IMR-90 (cell line): ENCODE measurements at regions not wholly inside any gene's neighbourhood (a gene's known extent, or its start where the extent isn't known, plus 50 kb on each side); places are given as distances from the start of the nearest gene placed in this dataset.

Experiments used
- ATAC-seq: fragments of 200-7000 bp; cut with Tn5 transposase; 2 replicates; pipeline ENCODE4 v1.9.1; 2020; ENCODE audit warnings: low read depth, mild to moderate bottlenecking, moderate library complexity
- BruUV-seq: library from RNA; stranded (reverse); fragments of 400-500 nt; replicated peaks from 2 replicates; lab custom pipeline; 2021; lab: Mats Ljungman, UMichigan
- CTCF ChIA-PET: fragments of 300-600 bp; formaldehyde crosslinking; extraction: SDS; loops from one replicate; lab custom pipeline; 2021; ENCODE audit warnings: antibody characterized with exemption; lab: Yijun Ruan, JAX
- POLR2A ChIA-PET: fragments of 300-600 bp; sonication (Branson Sonifier 250); formaldehyde crosslinking; loops from one replicate; lab custom pipeline; 2022; ENCODE audit warnings: antibody characterized with exemption; ENCODE audit not compliant: unreplicated experiment; lab: Charles Lee
- DNase-seq: peaks from one replicate; pipeline ENCODE4 v3.0.0; 2013
- H2AFZ ChIP-seq: replicated peaks from 2 replicates; pipeline ENCODE3; 2013; ENCODE audit warnings: low read length, mild to moderate bottlenecking; ENCODE audit not compliant: poor library complexity
- H2AK5ac ChIP-seq: 2 replicates; pipeline ENCODE4 v1.6.1; 2013; ENCODE audit warnings: low read depth, low read length, inconsistent platforms
- H2AK9ac ChIP-seq: replicated peaks from 2 replicates; pipeline ENCODE3; 2013; ENCODE audit warnings: mild to moderate bottlenecking, low read depth, low read length, moderate library complexity; ENCODE audit not compliant: poor library complexity
- H2BK120ac ChIP-seq: 2 replicates; pipeline ENCODE4 v1.6.1; 2013; ENCODE audit warnings: low read depth, low read length, inconsistent platforms
- H2BK15ac ChIP-seq: 3 replicates; pipeline ENCODE4 v1.6.1; 2013; ENCODE audit warnings: low read depth, low read length, inconsistent platforms
- H2BK20ac ChIP-seq: 2 replicates; pipeline ENCODE4 v1.6.1; 2013; ENCODE audit warnings: low read depth, mild to moderate bottlenecking, inconsistent platforms, low read length, moderate library complexity
- H2BK5ac ChIP-seq: 2 replicates; pipeline ENCODE4 v1.6.1; 2013; ENCODE audit warnings: mild to moderate bottlenecking, low read depth, low read length, inconsistent platforms; ENCODE audit not compliant: poor library complexity, severe bottlenecking
- H3K14ac ChIP-seq: replicated peaks from 2 replicates; pipeline ENCODE4 v1.6.1; 2013; ENCODE audit warnings: low read depth, low read length, inconsistent platforms
- H3K18ac ChIP-seq: 2 replicates; pipeline ENCODE4 v1.6.1; 2013; ENCODE audit warnings: low read depth, low read length, control low read depth
- H3K23ac ChIP-seq: 2 replicates; pipeline ENCODE4 v1.6.1; 2013; ENCODE audit warnings: low read depth, low read length, inconsistent platforms
- H3K27ac ChIP-seq: 2 replicates; pipeline ENCODE4 v1.5.1; 2013; ENCODE audit warnings: mild to moderate bottlenecking, control low read depth, low read length; ENCODE audit not compliant: insufficient read depth
- H3K27me3 ChIP-seq: 2 replicates; pipeline ENCODE4 v1.6.1; 2013; ENCODE audit warnings: low read length; ENCODE audit not compliant: control insufficient read depth, insufficient read depth
- H3K36me3 ChIP-seq: 2 replicates; pipeline ENCODE4 v1.6.1; 2013; ENCODE audit warnings: low read length, mixed read lengths; ENCODE audit not compliant: control insufficient read depth, insufficient read depth
- H3K4ac ChIP-seq: 2 replicates; pipeline ENCODE4 v1.6.1; 2013; ENCODE audit warnings: low read depth, low read length, inconsistent platforms
- H3K4me1 ChIP-seq: 2 replicates; pipeline ENCODE4 v1.6.1; 2013; ENCODE audit warnings: low read length, mixed read lengths; ENCODE audit not compliant: control insufficient read depth, insufficient read depth
- H3K4me2 ChIP-seq: 2 replicates; pipeline ENCODE4 v1.6.1; 2013; ENCODE audit warnings: low read depth, mild to moderate bottlenecking, control low read depth, low read length, moderate library complexity
- H3K4me3 ChIP-seq: 2 replicates; pipeline ENCODE4 v1.5.1; 2013; ENCODE audit warnings: low read depth, mild to moderate bottlenecking, control low read depth, low read length, moderate library complexity; ENCODE audit not compliant: insufficient read depth
- H3K56ac ChIP-seq: 2 replicates; pipeline ENCODE4 v1.6.1; 2013; ENCODE audit warnings: low read length, inconsistent platforms; ENCODE audit not compliant: insufficient read depth; ENCODE audit errors: extremely low read depth
- H3K79me1 ChIP-seq, 2 experiments: 2 replicates each; pipeline ENCODE4 v1.6.1; 2013; ENCODE audit warnings: low read length in 2 of 2, inconsistent platforms in 1 of 2, low read depth in 1 of 2
- H3K9ac ChIP-seq: 2 replicates; pipeline ENCODE4 v1.6.1; 2013; ENCODE audit warnings: low read depth, low read length, control low read depth
- H3K9me1 ChIP-seq: 2 replicates; pipeline ENCODE4 v1.6.1; 2013; ENCODE audit warnings: low read length, inconsistent platforms; ENCODE audit not compliant: insufficient read depth
- H3K9me3 ChIP-seq: 2 replicates; pipeline ENCODE4 v1.6.1; 2013; ENCODE audit warnings: low read length; ENCODE audit not compliant: control insufficient read depth, insufficient read depth
- H4K20me1 ChIP-seq: 2 replicates; pipeline ENCODE4 v1.6.1; 2013; ENCODE audit warnings: low read length, inconsistent platforms; ENCODE audit not compliant: insufficient read depth
- H4K5ac ChIP-seq: 2 replicates; pipeline ENCODE4 v1.6.1; 2013; ENCODE audit warnings: mild to moderate bottlenecking, low read depth, low read length, control low read depth
- H4K8ac ChIP-seq, 2 experiments: 2 replicates each; pipeline ENCODE4 v1.6.1; 2013; ENCODE audit warnings: low read depth in 2 of 2, low read length in 2 of 2, control low read depth in 1 of 2, inconsistent platforms in 1 of 2
- H4K91ac ChIP-seq: 2 replicates; pipeline ENCODE4 v1.6.1; 2013; ENCODE audit warnings: low read depth, low read length, inconsistent platforms; ENCODE audit not compliant: insufficient read depth
- CHD1 ChIP-seq: IDR thresholded peaks from 2 replicates; pipeline ENCODE4 v1.6.1; 2012; ENCODE audit warnings: low read depth, low read length, improper control_type of control experiment
- FOS ChIP-seq: fragments of 150-350 bp; IDR thresholded peaks from 2 replicates; pipeline ENCODE4 v1.6.1; 2016; ENCODE audit warnings: low read depth, low read length
- MAFK ChIP-seq: IDR thresholded peaks from 2 replicates; pipeline ENCODE4 v1.6.1; 2012; ENCODE audit warnings: low read depth, low read length, improper control_type of control experiment
- MAZ ChIP-seq: IDR thresholded peaks from 2 replicates; pipeline ENCODE4 v1.6.1; 2012; ENCODE audit warnings: low read depth, mild to moderate bottlenecking, low read length, improper control_type of control experiment, moderate library complexity, borderline replicate concordance
- MXI1 ChIP-seq: IDR thresholded peaks from 2 replicates; pipeline ENCODE4 v1.6.1; 2012; ENCODE audit warnings: low read depth, mild to moderate bottlenecking, low read length, moderate library complexity, borderline replicate concordance
- POLR2A ChIP-seq: IDR thresholded peaks from 2 replicates; pipeline ENCODE4 v1.6.1; 2012; ENCODE audit warnings: mild to moderate bottlenecking, low read depth, low read length
- RAD21 ChIP-seq: IDR thresholded peaks from 2 replicates; pipeline ENCODE4 v1.6.1; 2012; ENCODE audit warnings: low read length, improper control_type of control experiment
- SMC3 ChIP-seq: fragments of 150-350 bp; IDR thresholded peaks from 2 replicates; pipeline ENCODE4 v1.6.1; 2016; ENCODE audit warnings: low read depth, mild to moderate bottlenecking, antibody characterized with exemption, low read length, moderate library complexity
- WGBS, 2 experiments: methylation state at CpG; one replicate each; pipeline versions ENCODE4 v1.1.5 to v1.1.7; 2013; ENCODE audit warnings: missing lambda C conversion rate in 2 of 2; ENCODE audit not compliant: insufficient read length in 1 of 2; ENCODE audit errors: extremely low coverage in 2 of 2; 5-methylcytosine and 5-hydroxymethylcytosine counted together
- dilution Hi-C: fragments of 300-500 bp; cut with HindIII; formaldehyde crosslinking; loops from one replicate; pipeline ENCODE4 v1.14.3; 2018; ENCODE audit warnings: low sequenced_read_pairs; ENCODE audit not compliant: unreplicated experiment
- in situ Hi-C: fragments of 300-500 bp; cut with MboI; formaldehyde crosslinking; loops from 3 replicates; pipeline ENCODE4 v1.14.3; 2019; ENCODE audit warnings: low sequenced_read_pairs, inconsistent platforms, mixed read lengths
- intact Hi-C: fragments of 100-400 bp; cut with micrococcal nuclease; formaldehyde crosslinking; loops from 2 replicates; pipeline ENCODE4 v1.10.0; 2022
- TF ChIP-seq, protein P1 (sequence below): fragments of 150-350 bp; IDR thresholded peaks from 2 replicates; pipeline ENCODE4 v1.6.1; 2016; ENCODE audit warnings: low read depth, mild to moderate bottlenecking, low read length, moderate library complexity, borderline replicate concordance
- TF ChIP-seq, protein P2 (sequence below): fragments of 150-350 bp; IDR thresholded peaks from 2 replicates; pipeline ENCODE4 v1.6.1; 2017; ENCODE audit warnings: mild to moderate bottlenecking, antibody characterized with exemption, low read length, low read depth

DNA sequence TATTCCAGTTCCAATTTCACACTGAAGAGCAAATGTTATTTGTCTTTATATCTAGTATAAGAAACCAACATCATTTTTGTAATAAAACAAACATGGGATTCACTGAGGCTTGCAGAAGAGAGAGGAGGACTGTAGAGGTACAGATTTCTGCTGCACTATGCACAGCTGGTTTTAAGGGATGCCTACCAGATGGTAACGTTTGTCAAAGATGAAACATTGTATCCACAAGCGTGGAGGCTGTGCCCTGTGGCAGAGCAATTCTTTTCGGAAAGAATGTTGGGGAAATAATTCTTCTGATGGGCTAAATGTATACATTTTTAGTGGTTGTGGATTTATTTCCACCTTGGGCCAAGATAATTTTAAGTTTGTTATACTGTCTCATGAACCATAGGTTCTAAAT lies 272.4 kb downstream of the DUSP10 start:
- H3K56ac ChIP-seq, result no peak overlapping the region
- no peak for ATAC-seq

More for the DNA sequence above, 272.4 kb downstream of the DUSP10 start:
- Histone ChIP-seq H3K4me3 (no peak overlapping the region), H3K4me2 (no peak overlapping the region), H4K20me1 (no peaks in the 10 kb centered on the region), H4K8ac (no peak overlapping the region), H3K9me3 (no peaks in the 10 kb centered on the region; the same call in 1 of the 2 replicates), H2BK5ac (no peak overlapping the region), H2AFZ (no peak overlapping the region), H2AK9ac (no peak overlapping the region), H2BK120ac (no peak overlapping the region), H3K79me1 (no peaks in the 10 kb centered on the region), H3K4me1 (no peaks in the 10 kb centered on the region), H3K36me3 (no peaks in the 10 kb centered on the region), H2AK5ac (no peak overlapping the region), H2BK15ac (no peak overlapping the region; the same call in 2 of the 3 replicates), H4K5ac (no peak overlapping the region), H3K27me3 (no peaks in the 10 kb centered on the region), H3K18ac (no peak overlapping the region), H3K9me1 (no peaks in the 10 kb centered on the region), H2BK20ac (no peak overlapping the region), H3K4ac (no peak overlapping the region), H3K14ac (no peak overlapping the region; the same call in 1 of the 2 replicates), H3K9ac (no peak overlapping the region), H3K27ac (no peak overlapping the region), H4K91ac (no peak overlapping the region), H3K23ac (no peak overlapping the region)
- intact Hi-C loops, result no loop called here
- CTCF ChIA-PET, result no interaction called here
- DNase-seq, result no peak
- POLR2A ChIA-PET, result no interaction called here
- WGBS, 2 experiments, result 45% methylated on average over 2 of the region's 3 CpGs; no CpG with 5 or more reads in 1 of the 2 experiments
- no TSS peak for BruUV-seq
- in situ Hi-C loops, result loop anchor here (25.0 kb wide), 1 partner anchor 1168 kb away; no protein-coding TSS in a partner anchor
- no peak for TF ChIP-seq CHD1
- no peak for TF ChIP-seq MAZ
- TF ChIP-seq MXI1, result no peak
- no peak for TF ChIP-seq RAD21
- TF ChIP-seq, protein P1, sequence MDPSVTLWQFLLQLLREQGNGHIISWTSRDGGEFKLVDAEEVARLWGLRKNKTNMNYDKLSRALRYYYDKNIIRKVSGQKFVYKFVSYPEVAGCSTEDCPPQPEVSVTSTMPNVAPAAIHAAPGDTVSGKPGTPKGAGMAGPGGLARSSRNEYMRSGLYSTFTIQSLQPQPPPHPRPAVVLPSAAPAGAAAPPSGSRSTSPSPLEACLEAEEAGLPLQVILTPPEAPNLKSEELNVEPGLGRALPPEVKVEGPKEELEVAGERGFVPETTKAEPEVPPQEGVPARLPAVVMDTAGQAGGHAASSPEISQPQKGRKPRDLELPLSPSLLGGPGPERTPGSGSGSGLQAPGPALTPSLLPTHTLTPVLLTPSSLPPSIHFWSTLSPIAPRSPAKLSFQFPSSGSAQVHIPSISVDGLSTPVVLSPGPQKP, result no peak
- TF ChIP-seq POLR2A, result no peak
- TF ChIP-seq FOS, result no peak
- no peak for TF ChIP-seq SMC3
- TF ChIP-seq MAFK, result no peak
- TF ChIP-seq, protein P2, sequence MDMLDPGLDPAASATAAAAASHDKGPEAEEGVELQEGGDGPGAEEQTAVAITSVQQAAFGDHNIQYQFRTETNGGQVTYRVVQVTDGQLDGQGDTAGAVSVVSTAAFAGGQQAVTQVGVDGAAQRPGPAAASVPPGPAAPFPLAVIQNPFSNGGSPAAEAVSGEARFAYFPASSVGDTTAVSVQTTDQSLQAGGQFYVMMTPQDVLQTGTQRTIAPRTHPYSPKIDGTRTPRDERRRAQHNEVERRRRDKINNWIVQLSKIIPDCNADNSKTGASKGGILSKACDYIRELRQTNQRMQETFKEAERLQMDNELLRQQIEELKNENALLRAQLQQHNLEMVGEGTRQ, result no peak
- dilution Hi-C loops, result no loop called here
